GM21786 (cell line): ENCODE measurements at regions not wholly inside any gene's neighbourhood (a gene's known extent, or its start where the extent isn't known, plus 50 kb on each side); places are given as distances from the start of the nearest gene placed in this dataset.

Experiments used
- ATAC-seq: cut with Tn5 transposase; IDR thresholded peaks from one replicate; pipeline ENCODE4 v1.9.1; 2021; ENCODE audit not compliant: unreplicated experiment

GRCh38 chr10:84770824-84771223 is 442.4 kb downstream of the CCSER2 start:
- no peak for ATAC-seq

- ATAC-seq, result peak; percentile 81
Measured at GRCh38 chr10:84783386-84783785, 455.0 kb downstream of the CCSER2 start.

- no peak for ATAC-seq
Measured at GRCh38 chr10:84783909-84784308, 455.5 kb downstream of the CCSER2 start.

- ATAC-seq, result no peak
Measured at GRCh38 chr10:84784749-84785148, 456.4 kb downstream of the CCSER2 start.

GRCh38 chr10:84789026-84789425 is 460.6 kb downstream of the CCSER2 start:
- ATAC-seq, result no peak

GRCh38 chr10:84798312-84798711 is 469.9 kb downstream of the CCSER2 start:
- no peak for ATAC-seq

- ATAC-seq, result no peak
Measured at GRCh38 chr10:84801156-84801555, 472.8 kb downstream of the CCSER2 start.

- no peak for ATAC-seq
Measured at GRCh38 chr10:84801916-84802315, 473.5 kb downstream of the CCSER2 start.

- no peak for ATAC-seq
Measured at GRCh38 chr10:84805149-84805548, 476.8 kb downstream of the CCSER2 start.

GRCh38 chr10:84811113-84811512 is 482.7 kb downstream of the CCSER2 start:
- no peak for ATAC-seq

GRCh38 chr10:84818961-84819360 is 490.6 kb downstream of the CCSER2 start:
- ATAC-seq, result no peak

- ATAC-seq, result no peak
Measured at GRCh38 chr10:84820120-84820519, 491.7 kb downstream of the CCSER2 start.

- ATAC-seq, result no peak
Measured at GRCh38 chr10:84820596-84820995, 492.2 kb downstream of the CCSER2 start.

- ATAC-seq, result no peak
Measured at GRCh38 chr10:84822931-84823630, 494.7 kb downstream of the CCSER2 start.

GRCh38 chr10:84824525-84824924 is 496.1 kb downstream of the CCSER2 start:
- ATAC-seq, result no peak

- no peak for ATAC-seq
Measured at GRCh38 chr10:84825330-84825729, 496.9 kb downstream of the CCSER2 start.

- ATAC-seq, result no peak
Measured at GRCh38 chr10:84826704-84827103, 498.3 kb downstream of the CCSER2 start.

GRCh38 chr10:84829131-84829530 is 500.7 kb downstream of the CCSER2 start:
- ATAC-seq, result no peak

GRCh38 chr10:84837041-84837812 is 508.8 kb downstream of the CCSER2 start:
- ATAC-seq, result no peak

- ATAC-seq, result no peak
Measured at GRCh38 chr10:84837877-84838276, 509.5 kb downstream of the CCSER2 start.

GRCh38 chr10:84838851-84839250 is 510.5 kb downstream of the CCSER2 start:
- no peak for ATAC-seq

GRCh38 chr10:84842593-84842992 is 514.2 kb downstream of the CCSER2 start:
- ATAC-seq, result no peak
